DMS53 treated with DMSO at 0.1 percent for 48 hours (cell line): ENCODE measurements at regions not wholly inside any gene's neighbourhood (a gene's known extent, or its start where the extent isn't known, plus 50 kb on each side); places are given as distances from the start of the nearest gene placed in this dataset.
"Not testable (repeated sequence)": the region's sequence is repeated elsewhere in the genome, so short reads cannot be mapped to it uniquely, and the experiment has no call there.

Experiments
- DNase-seq: peaks from one replicate; lab custom pipeline; 2025; ENCODE audit not compliant: unreplicated experiment; lab: John Stamatoyannopoulos, UW

- no peak for DNase-seq
Measured at GRCh38 chr10:44013981-44014380, 365.3 kb upstream of the ZNF32 start.

GRCh38 chr10:44012921-44013320, 364.2 kb upstream of the ZNF32 start:
- DNase-seq: no peak

DNA sequence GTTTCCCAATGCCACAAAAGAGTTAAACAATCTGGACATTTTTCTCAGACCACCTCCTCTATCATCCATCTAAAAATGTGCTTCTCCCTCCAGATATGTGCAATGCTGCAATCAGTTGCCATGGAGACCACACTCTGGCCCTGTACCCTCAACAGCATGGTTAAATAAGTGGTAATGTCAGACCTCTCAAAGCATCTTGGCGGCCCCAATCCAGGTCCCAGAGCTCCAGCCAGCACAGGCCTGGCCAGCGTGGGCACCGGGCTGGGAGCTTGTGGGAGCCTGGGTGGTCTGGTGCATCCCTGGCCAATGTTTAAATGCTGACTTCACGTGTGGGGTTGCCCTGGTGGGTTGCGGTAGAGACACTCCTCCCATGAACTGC, 362.9 kb upstream of the ZNF32 start:
- no peak for DNase-seq

GRCh38 chr10:44010873-44011602, 362.4 kb upstream of the ZNF32 start:
- DNase-seq: no peak

DNA sequence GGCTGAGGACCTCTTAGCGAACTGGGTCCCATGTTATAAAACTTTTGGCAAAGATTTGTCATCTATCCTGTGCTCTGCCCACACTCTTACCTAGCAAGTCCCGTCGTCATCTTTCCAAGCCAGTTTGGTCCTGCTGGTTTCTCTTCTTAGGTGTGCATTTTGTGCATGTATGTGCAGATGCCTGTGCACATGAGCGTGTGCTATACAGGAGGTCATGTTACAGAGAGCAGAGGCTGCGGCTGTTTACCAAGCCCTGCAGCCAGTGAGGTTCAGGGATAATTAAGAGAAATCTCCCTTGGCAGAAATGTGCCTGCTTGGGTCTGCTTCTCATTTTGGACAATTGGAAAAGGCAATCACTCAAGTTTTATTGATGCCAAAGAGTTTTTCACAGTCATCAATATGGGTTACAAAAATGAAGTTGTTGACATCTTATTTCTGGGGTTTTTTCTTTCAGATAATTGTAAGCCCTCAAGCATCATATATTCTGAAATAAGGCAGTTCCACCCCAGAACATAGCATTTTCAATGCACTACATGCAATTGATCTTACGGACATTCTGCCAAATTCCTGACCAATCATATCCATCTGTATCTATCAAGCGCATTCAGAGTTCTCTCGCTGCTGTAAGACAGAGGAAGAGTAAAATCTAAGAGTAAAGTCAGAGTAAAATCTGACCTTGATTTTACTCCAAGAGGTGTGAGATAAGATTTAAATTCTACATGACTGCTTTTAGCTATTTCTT, 361.4 kb upstream of the ZNF32 start:
- DNase-seq: no peak

DNA sequence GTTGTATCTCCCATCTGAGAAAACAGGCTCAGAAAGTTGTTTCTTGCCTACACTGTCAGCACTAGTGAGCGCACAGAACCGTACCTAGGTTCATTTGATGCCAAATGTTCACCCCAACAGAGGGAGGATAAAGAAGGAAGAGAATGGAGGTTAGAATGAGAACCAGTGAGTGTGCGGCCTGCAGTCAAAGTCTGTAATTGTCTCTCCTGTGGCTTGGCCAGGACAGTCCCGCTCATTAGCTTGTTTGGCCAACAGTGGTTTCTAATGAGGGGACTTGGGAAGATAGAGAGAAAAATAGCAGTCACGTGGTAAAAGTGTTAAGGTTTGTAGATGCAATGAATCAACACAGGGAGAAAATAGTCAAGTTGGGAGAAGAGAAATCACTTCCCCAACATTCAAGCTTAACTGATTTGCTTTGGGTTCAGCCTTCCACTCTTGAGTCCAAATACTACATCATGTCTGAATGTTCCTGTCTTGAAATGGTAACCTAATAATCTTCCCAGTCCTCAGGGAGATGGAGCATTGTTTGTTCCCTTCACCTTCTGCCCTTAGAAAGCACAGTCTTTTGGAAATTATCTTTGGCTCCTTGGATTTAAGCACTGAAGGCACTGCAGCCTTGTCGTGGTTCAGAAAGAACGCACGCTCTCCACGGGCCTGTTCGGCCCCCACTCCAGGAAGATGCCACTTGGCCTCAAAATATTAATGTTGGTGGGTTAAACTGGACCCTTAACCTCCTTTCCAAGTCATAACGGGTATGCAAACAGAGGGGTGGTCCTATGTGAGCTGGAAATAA, 360.4 kb upstream of the ZNF32 start:
- DNase-seq: no peak

- no peak for DNase-seq
Measured at GRCh38 chr10:44008270-44008916, 359.7 kb upstream of the ZNF32 start.

DNA sequence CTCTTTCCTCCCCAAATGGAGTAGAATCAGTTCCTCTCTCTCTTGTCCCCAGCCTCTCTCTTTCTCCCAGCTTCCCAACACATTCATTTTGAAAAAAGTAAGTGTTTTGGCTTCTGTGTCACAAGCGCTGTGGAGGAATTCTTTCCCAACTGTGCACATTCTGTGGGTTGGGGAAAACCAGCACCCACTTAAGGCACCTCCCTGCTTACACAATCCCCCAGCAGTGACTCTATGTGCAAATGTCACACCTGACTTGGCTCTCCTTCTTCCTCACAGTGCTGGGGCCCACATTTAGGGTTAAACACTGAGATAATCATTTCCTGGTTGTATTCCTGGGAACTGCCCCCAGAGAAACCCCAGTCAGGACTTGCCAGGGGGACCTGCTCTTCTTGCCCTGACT, 358.1 kb upstream of the ZNF32 start:
- no peak for DNase-seq

DNA sequence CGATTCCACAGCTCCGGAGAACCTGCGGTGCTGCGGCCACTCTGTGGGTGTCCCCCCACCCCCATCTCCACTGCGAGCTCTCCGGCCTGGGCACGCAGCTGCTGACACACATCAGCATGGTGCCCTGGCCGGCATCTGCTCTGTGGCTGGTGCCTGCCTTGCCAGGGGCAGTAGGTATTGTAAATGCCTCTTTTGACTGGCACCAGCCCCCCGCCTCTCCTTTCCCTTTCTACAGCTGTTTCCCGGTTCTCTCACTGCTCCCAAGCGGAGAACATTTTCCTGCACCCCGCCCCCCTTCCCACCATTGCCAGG, 357.1 kb upstream of the ZNF32 start:
- DNase-seq: no peak

DNA sequence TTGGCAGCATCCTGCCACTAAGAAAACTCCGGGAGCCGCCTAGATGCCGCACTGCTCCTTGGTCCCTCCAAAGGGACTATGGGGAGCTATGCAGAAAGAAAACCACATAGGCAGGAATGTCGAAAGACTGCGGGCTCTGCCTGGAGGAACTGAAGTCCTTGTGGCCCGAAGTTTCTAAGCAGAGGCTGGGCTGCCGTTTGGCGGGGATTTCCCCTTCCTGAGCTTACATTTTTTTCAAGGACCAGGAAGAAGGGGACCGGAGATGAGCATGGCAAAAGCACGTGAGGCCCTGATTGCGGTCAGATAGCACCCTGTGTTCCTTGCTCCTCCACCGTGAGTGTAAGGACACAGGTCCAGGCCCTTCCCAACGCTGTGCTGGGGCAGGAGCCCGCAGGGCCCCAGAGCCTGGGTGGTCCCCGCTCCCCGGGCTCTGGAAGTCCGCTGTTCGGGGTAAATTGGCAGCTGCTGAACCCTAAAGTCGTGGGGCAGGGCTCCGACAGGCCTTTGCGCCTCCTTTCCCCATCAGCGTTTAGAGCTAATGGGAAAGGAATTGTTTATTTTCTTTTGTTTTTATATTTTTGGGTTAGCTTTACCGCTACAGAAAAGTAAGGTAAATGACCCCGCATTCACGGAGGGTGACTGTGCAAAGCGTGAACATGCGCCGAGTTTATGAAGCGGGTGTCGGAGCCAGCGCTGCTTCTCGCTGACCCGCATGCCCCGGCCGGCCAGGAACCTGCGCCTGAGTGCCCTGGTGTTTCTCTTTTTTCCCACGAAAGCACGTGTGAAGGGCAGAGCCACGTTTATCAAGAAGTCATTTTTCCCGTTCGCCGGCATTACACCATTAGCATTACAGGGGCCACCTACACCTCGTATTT, 356.5 kb upstream of the ZNF32 start:
- DNase-seq: no peak

GRCh38 chr10:43998021-43998809, 349.5 kb upstream of the ZNF32 start:
- DNase-seq: no peak

DNA sequence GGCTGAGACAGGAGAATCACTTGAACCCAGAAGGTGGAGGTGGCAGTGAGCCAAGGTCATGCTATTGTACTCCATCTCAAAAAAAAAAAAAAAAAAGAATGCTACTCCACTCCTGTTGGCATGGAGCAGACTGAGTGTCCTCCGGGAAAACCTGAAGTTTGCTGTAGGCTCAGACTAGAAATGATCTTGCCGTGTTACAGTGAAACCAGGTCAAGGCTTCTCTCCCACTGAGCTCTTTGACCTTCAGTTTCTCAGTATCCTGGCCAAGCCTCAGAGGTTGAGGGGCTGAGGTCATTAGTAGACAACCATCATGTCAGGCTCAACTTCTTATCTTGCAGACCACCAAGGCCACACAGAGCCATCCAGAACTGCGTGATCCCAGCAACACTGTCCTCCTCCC, 348.6 kb upstream of the ZNF32 start:
- DNase-seq: no peak

DNA sequence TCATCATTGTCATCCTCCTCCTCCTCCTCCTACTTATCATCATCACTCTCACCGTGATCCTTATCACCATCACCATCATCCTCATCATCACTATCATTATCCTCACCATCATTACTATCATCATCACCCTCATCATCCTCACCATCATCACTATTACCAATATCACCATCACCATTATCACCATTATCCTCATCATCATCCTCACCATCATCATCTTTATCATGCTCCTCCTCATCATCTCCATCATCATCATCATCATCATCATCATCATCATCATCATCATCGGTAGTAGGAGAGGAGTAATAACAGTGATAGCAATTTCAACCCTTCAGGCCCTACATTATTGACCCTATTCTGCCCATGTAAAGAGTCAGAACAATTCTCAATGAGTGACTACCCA, 345.9 kb upstream of the ZNF32 start:
- DNase-seq: no peak

GRCh38 chr10:43992816-43993215, 344.1 kb upstream of the ZNF32 start:
- not testable (repeated sequence) for DNase-seq

DNA sequence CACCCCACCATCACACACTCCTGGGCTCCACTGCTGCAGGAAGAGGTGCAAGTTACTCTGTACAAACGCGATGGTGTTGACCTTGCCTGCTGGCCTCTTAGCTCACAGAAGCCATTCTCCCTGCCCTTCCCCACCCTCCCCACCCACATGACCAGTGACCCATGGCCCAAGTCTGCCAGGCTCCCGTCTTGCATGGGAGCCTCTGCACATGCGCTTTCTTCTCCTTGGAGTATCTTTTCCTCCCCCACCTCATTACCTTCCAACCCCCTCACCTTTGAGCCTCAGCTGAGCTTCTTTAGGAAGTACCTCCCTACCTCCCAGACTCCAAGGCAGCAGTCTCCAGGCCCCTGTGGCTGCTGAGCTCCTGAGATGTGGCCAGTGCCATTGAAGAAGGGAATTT, 337.7 kb upstream of the ZNF32 start:
- no peak for DNase-seq

DNA sequence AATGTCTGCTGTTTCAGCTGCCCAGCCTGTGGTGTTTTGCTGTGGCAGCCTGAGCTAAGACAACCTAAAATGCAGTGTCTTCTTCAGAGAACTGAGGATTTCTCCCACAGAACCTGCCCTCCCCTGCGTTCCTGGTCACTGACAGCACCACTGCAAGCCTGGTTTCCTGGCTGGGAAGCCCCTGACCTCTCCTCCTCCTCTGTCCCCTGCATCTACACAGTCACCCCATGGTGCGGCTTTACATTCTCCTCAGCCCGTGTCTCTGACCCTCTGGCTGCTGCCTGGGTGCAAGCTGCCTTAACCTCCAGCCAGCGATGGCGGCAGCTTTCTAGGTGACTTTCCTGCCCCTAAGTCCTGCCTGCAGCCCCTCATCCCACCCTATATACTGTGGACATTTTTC, 337.3 kb upstream of the ZNF32 start:
- no peak for DNase-seq

- no peak for DNase-seq
Measured at GRCh38 chr10:43983856-43984271, 335.2 kb upstream of the ZNF32 start.

- DNase-seq: no peak
Measured at GRCh38 chr10:43983405-43983804, 334.7 kb upstream of the ZNF32 start.

DNA sequence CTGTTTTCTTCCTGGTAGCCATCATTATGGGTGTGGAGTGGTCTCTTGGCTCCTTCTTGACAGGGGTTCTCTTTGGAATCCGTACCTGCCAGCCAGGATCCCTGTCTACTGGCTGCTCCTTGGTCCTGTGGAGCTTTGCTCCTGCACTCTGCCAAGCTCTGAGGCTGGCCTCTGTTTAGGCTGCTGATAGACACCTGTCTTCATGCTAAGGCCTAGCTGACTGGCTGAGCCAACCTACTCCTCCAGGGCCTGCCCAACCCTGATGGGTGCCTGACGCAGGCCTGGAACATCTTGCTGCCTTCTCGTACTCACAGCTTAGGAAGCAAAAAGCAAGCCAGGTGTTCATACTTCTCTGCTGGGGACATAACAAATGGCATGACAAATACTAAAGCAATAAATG, 333.6 kb upstream of the ZNF32 start:
- no peak for DNase-seq

GRCh38 chr10:43981696-43982095, 333.0 kb upstream of the ZNF32 start:
- DNase-seq: no peak
